KG1 (cell line): ENCODE measurements at regions not wholly inside any gene's neighbourhood (a gene's known extent, or its start where the extent isn't known, plus 50 kb on each side); places are given as distances from the start of the nearest gene placed in this dataset.

Source experiments
- DNase-seq: peaks from one replicate; lab custom pipeline; 2025; lab: John Stamatoyannopoulos, UW

GRCh38 chr5:52682492-52682891 lies 105.2 kb upstream of the ITGA1 start:
- DNase-seq, result no peak

- DNase-seq, result no peak
Measured at GRCh38 chr5:52684051-52684450, 103.7 kb upstream of the ITGA1 start.

- DNase-seq, result no peak
Measured at GRCh38 chr5:52685566-52685965, 102.2 kb upstream of the ITGA1 start.

GRCh38 chr5:52685971-52686370 lies 101.7 kb upstream of the ITGA1 start:
- DNase-seq, result no peak

GRCh38 chr5:52690236-52690768 lies 97.4 kb upstream of the ITGA1 start:
- no peak for DNase-seq

- DNase-seq, result no peak
Measured at GRCh38 chr5:52692039-52692438, 95.7 kb upstream of the ITGA1 start.

- DNase-seq, result no peak
Measured at GRCh38 chr5:52692606-52693005, 95.1 kb upstream of the ITGA1 start.

GRCh38 chr5:52693280-52693679 lies 94.4 kb upstream of the ITGA1 start:
- DNase-seq, result no peak

- no peak for DNase-seq
Measured at GRCh38 chr5:52693836-52694235, 93.9 kb upstream of the ITGA1 start.

GRCh38 chr5:52694648-52695047 lies 93.1 kb upstream of the ITGA1 start:
- no peak for DNase-seq

- no peak for DNase-seq
Measured at GRCh38 chr5:52702877-52703276, 84.8 kb upstream of the ITGA1 start.

GRCh38 chr5:52703321-52703720 lies 84.4 kb upstream of the ITGA1 start:
- no peak for DNase-seq

GRCh38 chr5:52705720-52706119 lies 82.0 kb upstream of the ITGA1 start:
- DNase-seq, result no peak

GRCh38 chr5:52706775-52707174 lies 80.9 kb upstream of the ITGA1 start:
- DNase-seq, result no peak

- no peak for DNase-seq
Measured at GRCh38 chr5:52707616-52708015, 80.1 kb upstream of the ITGA1 start.

- DNase-seq, result no peak
Measured at GRCh38 chr5:52708463-52708862, 79.3 kb upstream of the ITGA1 start.

- DNase-seq, result no peak
Measured at GRCh38 chr5:52709167-52709925, 78.4 kb upstream of the ITGA1 start.

GRCh38 chr5:52710310-52710971 lies 77.3 kb upstream of the ITGA1 start:
- DNase-seq, result no peak

GRCh38 chr5:52710972-52711596 lies 76.6 kb upstream of the ITGA1 start:
- DNase-seq, result no peak

GRCh38 chr5:52712354-52712753 lies 75.4 kb upstream of the ITGA1 start:
- no peak for DNase-seq

- DNase-seq, result peak; percentile 3
Measured at GRCh38 chr5:52725065-52725746, 62.5 kb upstream of the ITGA1 start.

GRCh38 chr5:52725808-52726207 lies 61.9 kb upstream of the ITGA1 start:
- DNase-seq, result no peak
